ENCODE measurements at regions not wholly inside any gene's neighbourhood (a gene's known extent, or its start where the extent isn't known, plus 50 kb on each side); places are given as distances from the start of the nearest gene placed in this dataset.

DNA sequence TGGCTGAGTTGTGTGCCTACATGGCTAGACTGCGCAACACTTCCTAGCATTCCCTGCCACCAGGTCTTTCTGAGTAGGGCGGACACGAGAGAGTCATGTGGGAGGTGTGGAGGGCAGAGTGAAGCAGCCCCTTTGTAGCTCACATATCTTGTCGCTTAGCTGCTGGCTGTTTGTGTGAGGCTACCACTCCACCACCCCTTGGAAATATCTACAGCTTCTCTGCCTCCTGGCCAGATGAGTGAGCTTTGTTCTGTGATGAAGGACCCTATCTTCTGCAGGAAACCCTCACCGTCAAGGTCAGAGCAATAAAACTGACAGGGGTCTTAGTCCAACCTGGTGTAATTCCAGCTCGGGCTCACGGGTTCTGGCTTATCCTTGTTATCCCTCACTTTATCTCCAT lies 232.1 kb upstream of the ASIC2 start:
- TF ChIP-seq, protein P1, sequence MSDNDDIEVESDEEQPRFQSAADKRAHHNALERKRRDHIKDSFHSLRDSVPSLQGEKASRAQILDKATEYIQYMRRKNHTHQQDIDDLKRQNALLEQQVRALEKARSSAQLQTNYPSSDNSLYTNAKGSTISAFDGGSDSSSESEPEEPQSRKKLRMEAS (IDR thresholded peaks at IDR 0.05): no peak
- TF ChIP-seq, protein P2, sequence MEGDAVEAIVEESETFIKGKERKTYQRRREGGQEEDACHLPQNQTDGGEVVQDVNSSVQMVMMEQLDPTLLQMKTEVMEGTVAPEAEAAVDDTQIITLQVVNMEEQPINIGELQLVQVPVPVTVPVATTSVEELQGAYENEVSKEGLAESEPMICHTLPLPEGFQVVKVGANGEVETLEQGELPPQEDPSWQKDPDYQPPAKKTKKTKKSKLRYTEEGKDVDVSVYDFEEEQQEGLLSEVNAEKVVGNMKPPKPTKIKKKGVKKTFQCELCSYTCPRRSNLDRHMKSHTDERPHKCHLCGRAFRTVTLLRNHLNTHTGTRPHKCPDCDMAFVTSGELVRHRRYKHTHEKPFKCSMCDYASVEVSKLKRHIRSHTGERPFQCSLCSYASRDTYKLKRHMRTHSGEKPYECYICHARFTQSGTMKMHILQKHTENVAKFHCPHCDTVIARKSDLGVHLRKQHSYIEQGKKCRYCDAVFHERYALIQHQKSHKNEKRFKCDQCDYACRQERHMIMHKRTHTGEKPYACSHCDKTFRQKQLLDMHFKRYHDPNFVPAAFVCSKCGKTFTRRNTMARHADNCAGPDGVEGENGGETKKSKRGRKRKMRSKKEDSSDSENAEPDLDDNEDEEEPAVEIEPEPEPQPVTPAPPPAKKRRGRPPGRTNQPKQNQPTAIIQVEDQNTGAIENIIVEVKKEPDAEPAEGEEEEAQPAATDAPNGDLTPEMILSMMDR (IDR thresholded peaks at IDR 0.05; ENCODE audit: low read depth, low read length, missing input control): no peak
- TF ChIP-seq TAF1 (conservative IDR thresholded peaks at IDR 0.05): no peak
- TF ChIP-seq YY1 (IDR thresholded peaks at IDR 0.05): no peak
- TF ChIP-seq NR2F2 (IDR thresholded peaks at IDR 0.05): no peak
- no peak for TF ChIP-seq RAD21 (IDR thresholded peaks at IDR 0.05)
- TF ChIP-seq, protein P3, sequence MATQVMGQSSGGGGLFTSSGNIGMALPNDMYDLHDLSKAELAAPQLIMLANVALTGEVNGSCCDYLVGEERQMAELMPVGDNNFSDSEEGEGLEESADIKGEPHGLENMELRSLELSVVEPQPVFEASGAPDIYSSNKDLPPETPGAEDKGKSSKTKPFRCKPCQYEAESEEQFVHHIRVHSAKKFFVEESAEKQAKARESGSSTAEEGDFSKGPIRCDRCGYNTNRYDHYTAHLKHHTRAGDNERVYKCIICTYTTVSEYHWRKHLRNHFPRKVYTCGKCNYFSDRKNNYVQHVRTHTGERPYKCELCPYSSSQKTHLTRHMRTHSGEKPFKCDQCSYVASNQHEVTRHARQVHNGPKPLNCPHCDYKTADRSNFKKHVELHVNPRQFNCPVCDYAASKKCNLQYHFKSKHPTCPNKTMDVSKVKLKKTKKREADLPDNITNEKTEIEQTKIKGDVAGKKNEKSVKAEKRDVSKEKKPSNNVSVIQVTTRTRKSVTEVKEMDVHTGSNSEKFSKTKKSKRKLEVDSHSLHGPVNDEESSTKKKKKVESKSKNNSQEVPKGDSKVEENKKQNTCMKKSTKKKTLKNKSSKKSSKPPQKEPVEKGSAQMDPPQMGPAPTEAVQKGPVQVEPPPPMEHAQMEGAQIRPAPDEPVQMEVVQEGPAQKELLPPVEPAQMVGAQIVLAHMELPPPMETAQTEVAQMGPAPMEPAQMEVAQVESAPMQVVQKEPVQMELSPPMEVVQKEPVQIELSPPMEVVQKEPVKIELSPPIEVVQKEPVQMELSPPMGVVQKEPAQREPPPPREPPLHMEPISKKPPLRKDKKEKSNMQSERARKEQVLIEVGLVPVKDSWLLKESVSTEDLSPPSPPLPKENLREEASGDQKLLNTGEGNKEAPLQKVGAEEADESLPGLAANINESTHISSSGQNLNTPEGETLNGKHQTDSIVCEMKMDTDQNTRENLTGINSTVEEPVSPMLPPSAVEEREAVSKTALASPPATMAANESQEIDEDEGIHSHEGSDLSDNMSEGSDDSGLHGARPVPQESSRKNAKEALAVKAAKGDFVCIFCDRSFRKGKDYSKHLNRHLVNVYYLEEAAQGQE (IDR thresholded peaks at IDR 0.05): no peak

All from liver (tissue), 3 donors.